ENCODE measurements at regions not wholly inside any gene's neighbourhood (a gene's known extent, or its start where the extent isn't known, plus 50 kb on each side); places are given as distances from the start of the nearest gene placed in this dataset.

DNA sequence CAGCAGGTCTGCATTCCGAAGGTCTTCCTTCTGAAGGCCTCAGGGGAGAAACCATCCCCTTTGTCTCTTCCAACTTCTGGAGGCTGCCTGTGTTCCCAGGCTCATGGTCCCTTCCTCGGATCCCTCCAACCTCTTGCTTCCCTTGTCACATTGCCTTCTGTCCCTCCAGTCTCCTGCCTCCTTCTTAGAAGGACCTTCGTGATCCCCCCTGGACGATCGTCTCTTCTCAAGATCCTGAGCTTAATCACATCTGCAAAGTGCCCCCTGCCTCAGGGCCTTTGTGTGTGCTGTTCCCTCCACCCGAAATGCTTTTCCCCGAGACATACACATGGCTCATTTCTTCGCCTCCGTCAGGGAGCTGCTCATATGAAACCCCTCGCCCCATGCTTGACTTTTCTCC is 505.8 kb downstream of the SHQ1 start:
- no peaks in the 10 kb centered on the region for H3K27me3 Mint-ChIP-seq (ENCODE audit: insufficient read depth, unreplicated experiment)
- no TSS peak for BruUV-seq (replicated peaks)
- H3K36me3 Mint-ChIP-seq (ENCODE audit: insufficient read depth, unreplicated experiment): peaks cover 6% of the 10 kb centered on the region
- no peak overlapping the region for H3K27ac Mint-ChIP-seq (ENCODE audit: low read depth, unreplicated experiment)
- POLR2A ChIA-PET: interaction anchor here (1.5 kb wide), 1 partner anchor 18 kb away, joined by 4 read pairs; no protein-coding TSS in a partner anchor
- intact Hi-C loops (cut with micrococcal nuclease): no loop called here
- TF ChIP-seq, protein P1, sequence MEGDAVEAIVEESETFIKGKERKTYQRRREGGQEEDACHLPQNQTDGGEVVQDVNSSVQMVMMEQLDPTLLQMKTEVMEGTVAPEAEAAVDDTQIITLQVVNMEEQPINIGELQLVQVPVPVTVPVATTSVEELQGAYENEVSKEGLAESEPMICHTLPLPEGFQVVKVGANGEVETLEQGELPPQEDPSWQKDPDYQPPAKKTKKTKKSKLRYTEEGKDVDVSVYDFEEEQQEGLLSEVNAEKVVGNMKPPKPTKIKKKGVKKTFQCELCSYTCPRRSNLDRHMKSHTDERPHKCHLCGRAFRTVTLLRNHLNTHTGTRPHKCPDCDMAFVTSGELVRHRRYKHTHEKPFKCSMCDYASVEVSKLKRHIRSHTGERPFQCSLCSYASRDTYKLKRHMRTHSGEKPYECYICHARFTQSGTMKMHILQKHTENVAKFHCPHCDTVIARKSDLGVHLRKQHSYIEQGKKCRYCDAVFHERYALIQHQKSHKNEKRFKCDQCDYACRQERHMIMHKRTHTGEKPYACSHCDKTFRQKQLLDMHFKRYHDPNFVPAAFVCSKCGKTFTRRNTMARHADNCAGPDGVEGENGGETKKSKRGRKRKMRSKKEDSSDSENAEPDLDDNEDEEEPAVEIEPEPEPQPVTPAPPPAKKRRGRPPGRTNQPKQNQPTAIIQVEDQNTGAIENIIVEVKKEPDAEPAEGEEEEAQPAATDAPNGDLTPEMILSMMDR (IDR thresholded peaks at IDR 0.05; ENCODE audit: unreplicated experiment): no peak
- CTCF ChIA-PET: interaction anchor here (0.8 to 2.3 kb wide), 3 partner anchors 10 to 385 kb away, joined by 3 to 9 read pairs (median 5); no protein-coding TSS in a partner anchor
- H3K9me3 Mint-ChIP-seq (ENCODE audit: unreplicated experiment): no peaks in the 10 kb centered on the region
- no peak overlapping the region for H3K4me3 Mint-ChIP-seq (ENCODE audit: unreplicated experiment)
- DNase-seq (ENCODE audit: unreplicated experiment): no peak
- H3K4me1 Mint-ChIP-seq (ENCODE audit: insufficient read depth, unreplicated experiment): peaks cover 48% of the 10 kb centered on the region

DNA sequence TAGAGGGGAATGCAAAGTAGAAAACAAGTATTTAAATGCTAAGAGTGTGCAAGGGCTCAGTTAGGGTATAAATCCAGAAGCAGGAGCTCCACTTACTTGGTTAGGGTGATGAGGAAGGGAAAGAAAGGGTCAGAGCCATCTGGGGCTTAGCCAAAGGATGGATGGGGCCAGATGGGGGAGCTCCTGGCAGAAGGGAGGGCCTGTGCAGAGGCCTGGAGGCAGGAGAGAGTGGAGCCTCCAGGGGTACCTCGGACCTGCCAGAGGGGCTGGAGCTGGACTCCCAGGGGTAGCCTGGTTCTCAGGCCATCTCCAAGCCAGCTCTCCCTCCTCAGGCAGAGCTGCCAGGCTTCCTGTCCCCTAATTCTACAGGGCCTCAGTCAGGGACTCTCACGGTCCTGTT is 506.3 kb downstream of the SHQ1 start:
- DNase-seq (ENCODE audit: unreplicated experiment): no peak
- peaks cover 6% of the 10 kb centered on the region for H3K36me3 Mint-ChIP-seq (ENCODE audit: insufficient read depth, unreplicated experiment)
- no peaks in the 10 kb centered on the region for H3K9me3 Mint-ChIP-seq (ENCODE audit: unreplicated experiment)
- peaks cover 47% of the 10 kb centered on the region for H3K4me1 Mint-ChIP-seq (ENCODE audit: insufficient read depth, unreplicated experiment)
- TF ChIP-seq, protein P1 (IDR thresholded peaks at IDR 0.05; ENCODE audit: unreplicated experiment): no peak
- no TSS peak for BruUV-seq (replicated peaks)
- no peak overlapping the region for H3K4me3 Mint-ChIP-seq (ENCODE audit: unreplicated experiment)
- intact Hi-C loops (cut with micrococcal nuclease): no loop called here
- no peaks in the 10 kb centered on the region for H3K27me3 Mint-ChIP-seq (ENCODE audit: insufficient read depth, unreplicated experiment)
- CTCF ChIA-PET: interaction anchor here (0.7 to 2.3 kb wide), 5 partner anchors 9 to 384 kb away, joined by 3 to 9 read pairs (median 5); no protein-coding TSS in a partner anchor
- H3K27ac Mint-ChIP-seq (ENCODE audit: low read depth, unreplicated experiment): no peak overlapping the region
- POLR2A ChIA-PET: interaction anchor here (0.7 to 1.5 kb wide), 2 partner anchors 18 to 71 kb away, joined by 3 to 4 read pairs; no protein-coding TSS in a partner anchor

DNA sequence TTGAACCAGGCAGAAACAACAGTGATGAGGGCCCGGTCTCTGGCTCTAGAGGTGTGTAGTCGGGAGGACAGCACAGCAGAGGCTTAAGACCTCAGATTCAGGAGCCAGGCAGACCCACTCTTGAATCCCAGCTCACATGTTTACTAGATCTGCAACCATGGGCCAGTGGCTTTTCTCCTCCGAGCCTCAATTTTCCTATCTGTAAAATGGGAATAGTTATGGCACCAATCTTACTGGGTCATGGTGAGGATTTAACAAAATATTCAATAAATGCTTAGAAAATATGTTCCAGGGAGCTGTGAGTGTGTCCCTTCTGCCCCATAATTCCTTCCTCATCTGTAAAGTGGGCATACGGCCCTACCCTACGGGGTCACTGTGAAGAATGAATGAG is 506.9 kb downstream of the SHQ1 start:
- H3K9me3 Mint-ChIP-seq (ENCODE audit: unreplicated experiment): no peaks in the 10 kb centered on the region
- no peak overlapping the region for H3K27ac Mint-ChIP-seq (ENCODE audit: low read depth, unreplicated experiment)
- DNase-seq (ENCODE audit: unreplicated experiment): no peak
- no peak overlapping the region for H3K4me3 Mint-ChIP-seq (ENCODE audit: unreplicated experiment)
- H3K36me3 Mint-ChIP-seq (ENCODE audit: insufficient read depth, unreplicated experiment): peaks cover 6% of the 10 kb centered on the region
- no peaks in the 10 kb centered on the region for H3K27me3 Mint-ChIP-seq (ENCODE audit: insufficient read depth, unreplicated experiment)
- CTCF ChIA-PET: interaction anchor here (0.7 to 2.3 kb wide), 4 partner anchors 9 to 358 kb away, joined by 4 to 9 read pairs (median 6); no protein-coding TSS in a partner anchor
- intact Hi-C loops (cut with micrococcal nuclease): no loop called here
- POLR2A ChIA-PET: interaction anchor here (0.7 to 1.5 kb wide), 3 partner anchors 17 to 71 kb away, joined by 3 to 4 read pairs (median 3); no protein-coding TSS in a partner anchor
- BruUV-seq (replicated peaks): no TSS peak
- TF ChIP-seq, protein P1 (IDR thresholded peaks at IDR 0.05; ENCODE audit: unreplicated experiment): no peak
- peaks cover 41% of the 10 kb centered on the region for H3K4me1 Mint-ChIP-seq (ENCODE audit: insufficient read depth, unreplicated experiment)

GRCh38 chr3:72340476-72341379 is 507.5 kb downstream of the SHQ1 start:
- intact Hi-C loops (cut with micrococcal nuclease): no loop called here
- Mint-ChIP-seq H3K9me3 (ENCODE audit: unreplicated experiment) (no peaks in the 10 kb centered on the region), H3K36me3 (ENCODE audit: insufficient read depth, unreplicated experiment) (peaks cover 6% of the 10 kb centered on the region), H3K27ac (ENCODE audit: low read depth, unreplicated experiment) (no peak overlapping the region), H3K27me3 (ENCODE audit: insufficient read depth, unreplicated experiment) (no peaks in the 10 kb centered on the region), H3K4me3 (ENCODE audit: unreplicated experiment) (no peak overlapping the region), H3K4me1 (ENCODE audit: insufficient read depth, unreplicated experiment) (peaks cover 35% of the 10 kb centered on the region)
- CTCF ChIA-PET: interaction anchor here (1.1 to 2.3 kb wide), 3 partner anchors 325 to 478 kb away, joined by 4 to 9 read pairs (median 4); no protein-coding TSS in a partner anchor
- TF ChIP-seq, protein P1 (IDR thresholded peaks at IDR 0.05; ENCODE audit: unreplicated experiment): no peak
- DNase-seq (ENCODE audit: unreplicated experiment): no peak
- BruUV-seq (replicated peaks): no TSS peak
- POLR2A ChIA-PET: interaction anchor here (0.6 to 1.5 kb wide), 3 partner anchors 16 to 40 kb away, joined by 3 to 5 read pairs (median 4); no protein-coding TSS in a partner anchor

Measured in MCF 10A (cell line).